ENCODE measurements at regions not wholly inside any gene's neighbourhood (a gene's known extent, or its start where the extent isn't known, plus 50 kb on each side); places are given as distances from the start of the nearest gene placed in this dataset.

DNA sequence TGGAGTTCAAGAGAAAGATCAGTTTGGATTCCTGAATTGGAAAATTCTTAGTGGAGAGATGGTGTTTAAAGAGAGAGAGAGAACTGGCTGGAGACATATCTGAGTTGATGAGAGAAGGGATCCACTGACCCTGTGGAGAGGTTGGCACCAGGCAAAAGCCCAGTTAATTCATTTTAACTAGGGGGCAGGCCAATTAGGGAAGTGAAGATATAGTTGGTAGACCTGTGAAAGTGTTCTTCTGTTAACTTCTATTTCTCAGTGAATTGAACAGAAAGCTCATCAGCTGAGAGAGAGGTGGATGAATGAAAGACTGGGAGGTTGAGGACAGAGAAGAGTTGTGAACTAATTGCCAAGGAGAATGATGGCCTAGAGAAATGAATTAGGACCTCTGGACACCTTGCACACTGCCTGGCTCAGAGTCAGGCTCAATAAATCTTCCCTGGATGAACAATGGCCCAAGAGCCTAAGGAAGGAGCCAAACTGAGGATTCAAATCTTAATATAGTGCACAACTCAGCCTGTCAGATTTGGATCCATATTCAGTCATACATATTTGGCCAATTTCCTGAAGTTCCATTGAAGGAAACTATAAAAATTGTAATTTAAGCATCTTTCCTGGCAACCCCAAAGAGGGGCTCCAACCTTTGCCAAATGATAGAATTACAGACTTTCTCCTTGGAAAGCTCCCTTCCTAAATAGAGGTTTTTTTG, 82.2 kb upstream of the RMDN2 start:
- TF ChIP-seq, protein P1, sequence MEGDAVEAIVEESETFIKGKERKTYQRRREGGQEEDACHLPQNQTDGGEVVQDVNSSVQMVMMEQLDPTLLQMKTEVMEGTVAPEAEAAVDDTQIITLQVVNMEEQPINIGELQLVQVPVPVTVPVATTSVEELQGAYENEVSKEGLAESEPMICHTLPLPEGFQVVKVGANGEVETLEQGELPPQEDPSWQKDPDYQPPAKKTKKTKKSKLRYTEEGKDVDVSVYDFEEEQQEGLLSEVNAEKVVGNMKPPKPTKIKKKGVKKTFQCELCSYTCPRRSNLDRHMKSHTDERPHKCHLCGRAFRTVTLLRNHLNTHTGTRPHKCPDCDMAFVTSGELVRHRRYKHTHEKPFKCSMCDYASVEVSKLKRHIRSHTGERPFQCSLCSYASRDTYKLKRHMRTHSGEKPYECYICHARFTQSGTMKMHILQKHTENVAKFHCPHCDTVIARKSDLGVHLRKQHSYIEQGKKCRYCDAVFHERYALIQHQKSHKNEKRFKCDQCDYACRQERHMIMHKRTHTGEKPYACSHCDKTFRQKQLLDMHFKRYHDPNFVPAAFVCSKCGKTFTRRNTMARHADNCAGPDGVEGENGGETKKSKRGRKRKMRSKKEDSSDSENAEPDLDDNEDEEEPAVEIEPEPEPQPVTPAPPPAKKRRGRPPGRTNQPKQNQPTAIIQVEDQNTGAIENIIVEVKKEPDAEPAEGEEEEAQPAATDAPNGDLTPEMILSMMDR (IDR thresholded peaks at IDR 0.05): no peak
- TF ChIP-seq ZFX (IDR thresholded peaks at IDR 0.05; ENCODE audit: borderline replicate concordance): no peak
- H3K27ac ChIP-seq: no peak overlapping the region

DNA sequence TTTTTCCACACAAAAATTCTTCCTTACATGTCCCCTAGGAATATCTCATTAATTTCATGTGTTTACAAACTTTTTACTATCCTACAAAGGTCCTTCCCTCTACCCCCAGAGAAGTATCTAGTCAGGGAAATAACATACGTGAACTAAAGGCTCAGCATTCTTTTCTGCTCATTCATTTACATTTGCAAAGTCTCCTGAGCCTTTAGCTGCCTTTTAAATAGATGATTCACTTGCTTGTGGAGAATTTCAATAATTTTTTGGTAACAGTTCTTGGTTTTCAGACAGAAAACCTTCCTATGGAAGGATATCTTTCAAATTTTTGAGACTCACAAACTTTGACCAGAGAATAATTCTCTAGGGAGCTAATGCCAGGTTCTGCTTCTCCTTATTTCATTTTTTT, 81.5 kb upstream of the RMDN2 start:
- no peak overlapping the region for H3K27ac ChIP-seq
- TF ChIP-seq, protein P1 (IDR thresholded peaks at IDR 0.05): no peak
- TF ChIP-seq ZFX (IDR thresholded peaks at IDR 0.05; ENCODE audit: borderline replicate concordance): no peak

DNA sequence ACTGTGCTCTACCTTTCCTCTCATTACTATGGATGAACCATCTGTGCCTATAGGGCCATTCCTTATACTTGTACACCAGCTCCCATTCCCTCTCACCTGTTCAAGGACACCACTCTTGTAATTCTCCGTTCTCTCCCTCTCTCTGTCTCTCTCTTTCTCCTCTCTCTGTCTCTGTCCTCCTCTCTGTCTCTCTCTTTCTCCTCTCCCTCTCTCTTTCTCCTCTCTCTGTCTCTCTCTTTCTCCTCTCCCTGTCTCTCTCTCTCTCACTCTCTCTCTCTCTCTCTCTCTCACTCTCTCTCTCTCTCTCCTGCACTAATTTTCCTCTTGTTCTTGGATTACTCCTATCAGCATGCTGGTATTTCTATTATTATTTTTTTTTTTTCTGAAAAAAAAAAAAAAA, 78.9 kb upstream of the RMDN2 start:
- no peak overlapping the region for H3K27ac ChIP-seq
- TF ChIP-seq, protein P1 (IDR thresholded peaks at IDR 0.05): no peak
- no peak for TF ChIP-seq ZFX (IDR thresholded peaks at IDR 0.05; ENCODE audit: borderline replicate concordance)

DNA sequence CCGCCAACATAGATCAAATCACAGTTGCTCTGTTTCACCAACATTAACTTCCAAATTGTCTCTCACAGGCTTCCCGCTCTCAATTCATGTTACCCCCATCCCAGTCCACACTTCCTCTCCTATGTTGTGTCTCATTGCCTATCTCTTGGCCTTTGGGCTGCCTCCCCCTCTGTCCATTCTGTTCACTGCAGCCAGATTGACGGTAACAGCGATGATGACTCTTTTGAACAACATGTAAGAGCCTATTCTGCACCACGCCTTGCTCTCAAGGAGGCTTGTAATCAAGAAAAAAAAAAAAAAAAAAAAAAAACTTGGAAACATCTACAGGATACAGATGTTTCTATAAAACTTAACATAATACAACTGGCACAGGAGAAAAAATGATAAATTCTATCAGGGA, 77.3 kb upstream of the RMDN2 start:
- TF ChIP-seq ZFX (IDR thresholded peaks at IDR 0.05; ENCODE audit: borderline replicate concordance): no peak
- TF ChIP-seq, protein P1 (IDR thresholded peaks at IDR 0.05): no peak

DNA sequence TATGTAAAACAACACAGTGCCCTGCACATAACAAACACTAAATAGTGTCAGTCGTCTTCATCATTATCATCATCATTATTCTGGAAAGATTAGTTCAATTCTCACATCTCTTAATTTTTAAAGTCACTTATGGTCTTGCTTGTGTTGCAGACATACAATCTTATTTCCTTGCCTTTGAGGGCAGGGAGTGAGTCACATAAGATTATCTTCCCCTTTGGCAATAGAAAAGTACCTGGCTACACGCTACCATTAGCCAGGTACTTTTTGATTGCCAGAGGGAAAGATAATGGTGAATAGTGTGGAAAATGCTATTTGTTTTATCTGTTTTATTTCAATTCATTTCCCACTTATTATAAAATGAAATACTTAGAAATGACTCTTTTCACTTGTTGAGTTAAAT, 76.6 kb upstream of the RMDN2 start:
- no peak for TF ChIP-seq ZFX (IDR thresholded peaks at IDR 0.05; ENCODE audit: borderline replicate concordance)
- TF ChIP-seq, protein P1 (IDR thresholded peaks at IDR 0.05): no peak

More for the DNA sequence above, 77.3 kb upstream of the RMDN2 start:
- H3K27ac ChIP-seq: no peak overlapping the region

DNA sequence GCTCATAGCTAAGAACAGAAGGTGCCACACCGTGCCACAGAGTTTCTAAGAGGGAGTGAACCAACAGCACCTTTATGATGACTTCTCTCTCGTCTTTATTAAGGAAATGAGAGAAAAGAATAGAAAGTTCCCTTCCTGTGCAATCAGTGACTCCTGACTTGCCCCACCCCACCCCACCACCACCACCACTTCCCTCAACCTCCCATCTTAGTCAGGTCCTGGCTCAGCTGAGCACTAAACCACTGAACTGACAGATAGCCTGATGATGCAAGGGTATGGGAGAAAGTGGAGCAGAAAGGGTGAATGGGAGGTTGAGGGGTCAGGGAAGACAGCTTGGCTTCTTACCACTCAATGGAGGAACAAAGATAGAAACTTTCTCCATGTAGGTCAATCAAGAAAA, 75.2 kb upstream of the RMDN2 start:
- no peak overlapping the region for H3K27ac ChIP-seq
- TF ChIP-seq ZFX (IDR thresholded peaks at IDR 0.05; ENCODE audit: borderline replicate concordance): no peak
- TF ChIP-seq, protein P1 (IDR thresholded peaks at IDR 0.05): no peak

More for the DNA sequence above, 76.6 kb upstream of the RMDN2 start:
- no peak overlapping the region for H3K27ac ChIP-seq

DNA sequence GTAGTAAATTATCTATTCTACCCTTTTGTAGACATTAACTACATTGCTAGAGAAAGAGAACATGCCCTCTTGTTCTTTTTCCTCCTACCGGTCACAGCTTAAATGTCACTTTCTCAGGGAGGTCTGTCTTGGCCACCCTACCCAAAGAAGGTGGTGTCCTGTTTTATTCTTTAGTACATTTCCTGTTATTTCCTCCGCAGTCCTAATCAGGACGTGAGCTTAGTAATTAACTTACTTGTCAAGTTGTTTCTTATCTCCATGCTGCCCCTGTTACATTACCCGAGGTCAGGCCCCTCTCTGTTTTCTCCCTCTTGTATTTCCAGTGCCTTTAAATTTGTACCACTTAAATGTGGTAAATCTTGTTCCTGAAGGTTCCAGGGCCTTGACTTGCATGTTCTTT, 73.7 kb upstream of the RMDN2 start:
- TF ChIP-seq, protein P1 (IDR thresholded peaks at IDR 0.05): no peak
- no peak for TF ChIP-seq ZFX (IDR thresholded peaks at IDR 0.05; ENCODE audit: borderline replicate concordance)
- no peak overlapping the region for H3K27ac ChIP-seq

All from 22Rv1 (cell line).